ENCODE measurements at regions not wholly inside any gene's neighbourhood (a gene's known extent, or its start where the extent isn't known, plus 50 kb on each side); places are given as distances from the start of the nearest gene placed in this dataset.
A peak's percentile ranks its signal among the peaks of the same experiment; 100 is the strongest.

DNA sequence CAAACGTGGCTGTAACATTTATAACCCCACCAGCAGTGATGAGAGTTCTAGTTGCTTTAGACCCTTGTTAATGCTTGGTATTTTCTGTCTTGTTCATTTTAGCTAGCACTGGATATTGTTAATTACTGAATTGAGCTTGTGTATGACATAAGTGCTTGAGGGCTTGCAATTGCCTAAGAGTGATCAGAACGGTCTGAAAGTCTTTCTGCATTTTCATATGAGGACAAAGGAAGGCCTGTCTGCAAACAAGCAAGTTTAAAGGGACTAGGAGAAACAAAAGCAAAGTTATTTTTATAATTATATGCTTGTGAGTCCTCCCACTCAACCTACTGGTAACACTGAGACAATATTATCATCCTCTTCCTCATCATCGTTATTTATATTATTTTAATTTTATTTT, 305.5 kb upstream of the DUSP10 start:
- intact Hi-C loops (cut with DNase I), result no loop called here

DNA sequence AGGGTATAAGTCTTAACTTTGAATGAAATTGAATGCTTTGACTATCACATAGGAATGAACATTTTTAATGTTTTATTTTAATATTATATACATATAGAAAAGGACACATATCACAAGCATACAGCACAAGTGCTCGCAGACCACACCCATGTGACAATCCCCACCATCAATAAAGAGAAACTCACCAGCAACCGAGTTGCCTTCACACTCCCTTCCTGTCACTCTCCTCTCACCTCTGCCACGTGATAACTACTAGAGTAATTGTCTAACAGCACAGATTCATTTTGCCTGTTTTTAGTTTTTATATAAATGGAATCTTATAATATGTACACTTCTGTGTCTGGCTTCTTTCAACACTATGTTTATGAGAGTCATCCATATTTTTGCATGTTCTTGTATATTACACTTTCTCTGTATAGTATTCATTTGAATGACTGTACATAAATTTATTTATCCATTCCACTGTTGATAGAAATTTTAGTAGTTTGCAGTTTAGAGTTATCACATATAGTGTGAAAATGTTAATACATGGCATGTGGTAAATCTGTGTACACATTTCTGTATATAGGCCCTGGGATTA, 304.9 kb upstream of the DUSP10 start:
- ATAC-seq (ENCODE audit: low FRiP score), result no peak
- intact Hi-C loops (cut with DNase I), result no loop called here
- no peaks in the 10 kb centered on the region for H3K27me3 ChIP-seq (ENCODE audit: control insufficient read depth in 1 of 2, insufficient read depth in 2 of 2, low read length in 1 of 2)
- no peak overlapping the region for H3K27ac ChIP-seq (ENCODE audit: low read depth in 1 of 2, low read length in 2 of 2)
- H3K36me3 ChIP-seq (ENCODE audit: control insufficient read depth in 1 of 2, insufficient read depth in 2 of 2, low read length in 1 of 2), result no peaks in the 10 kb centered on the region
- H3K4me3 ChIP-seq (ENCODE audit: low read length in 2 of 2), result no peak overlapping the region
- no peaks in the 10 kb centered on the region for H3K4me1 ChIP-seq (ENCODE audit: control insufficient read depth in 1 of 2, insufficient read depth in 2 of 2, low read length in 2 of 2)
- 90% methylated on average over 3 of the region's 3 CpGs for WGBS, 2 donors
- no peak for DNase-seq
- H3K9me3 ChIP-seq (ENCODE audit: control insufficient read depth, low read length), result no peaks in the 10 kb centered on the region

More for the DNA sequence above, 305.5 kb upstream of the DUSP10 start:
- DNase-seq, result no peak
- H3K9me3 ChIP-seq (ENCODE audit: control insufficient read depth, low read length), result no peaks in the 10 kb centered on the region
- 66 to 68% methylated on average over 3 of the region's 3 CpGs for WGBS, 2 donors
- no peak for ATAC-seq (ENCODE audit: low FRiP score)
- no peak overlapping the region for H3K4me3 ChIP-seq (ENCODE audit: low read length in 2 of 2)
- no peaks in the 10 kb centered on the region for H3K36me3 ChIP-seq (ENCODE audit: control insufficient read depth in 1 of 2, insufficient read depth in 2 of 2, low read length in 1 of 2)
- H3K4me1 ChIP-seq (ENCODE audit: control insufficient read depth in 1 of 2, insufficient read depth in 2 of 2, low read length in 2 of 2), result no peaks in the 10 kb centered on the region
- no peaks in the 10 kb centered on the region for H3K27me3 ChIP-seq (ENCODE audit: control insufficient read depth in 1 of 2, insufficient read depth in 2 of 2, low read length in 1 of 2)
- H3K27ac ChIP-seq (ENCODE audit: low read depth in 1 of 2, low read length in 2 of 2), result no peak overlapping the region

DNA sequence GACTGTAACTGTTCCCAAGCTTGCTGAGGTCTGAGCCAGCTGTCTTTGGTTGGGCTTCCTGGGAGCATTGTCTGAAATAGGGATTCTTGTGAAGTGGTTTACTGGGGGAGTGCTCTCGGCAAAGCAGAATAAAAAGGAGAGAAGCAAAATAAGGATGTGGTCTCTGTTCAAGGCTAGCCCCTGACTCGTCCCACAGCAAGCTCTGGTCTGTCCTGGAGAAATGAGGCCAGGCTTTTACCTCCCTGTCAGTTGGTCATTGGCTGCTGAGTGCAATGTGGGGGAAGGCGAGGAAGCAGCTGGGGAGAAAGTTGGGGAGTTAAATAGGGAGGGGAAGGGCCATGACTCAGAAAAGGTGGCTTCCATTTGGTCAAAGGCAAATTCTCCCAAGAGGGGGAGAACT, 303.9 kb upstream of the DUSP10 start:
- Histone ChIP-seq H3K27ac (ENCODE audit: low read depth in 1 of 2, low read length in 2 of 2) (no peak overlapping the region), H3K4me1 (ENCODE audit: control insufficient read depth in 1 of 2, insufficient read depth in 2 of 2, low read length in 2 of 2) (no peaks in the 10 kb centered on the region), H3K27me3 (ENCODE audit: control insufficient read depth in 1 of 2, insufficient read depth in 2 of 2, low read length in 1 of 2) (no peaks in the 10 kb centered on the region), H3K9me3 (ENCODE audit: control insufficient read depth, low read length) (no peaks in the 10 kb centered on the region), H3K4me3 (ENCODE audit: low read length in 2 of 2) (no peak overlapping the region), H3K36me3 (ENCODE audit: control insufficient read depth in 1 of 2, insufficient read depth in 2 of 2, low read length in 1 of 2) (no peaks in the 10 kb centered on the region)
- DNase-seq, result no peak
- intact Hi-C loops (cut with DNase I), result no loop called here
- WGBS, 2 donors, result 93 to 95% methylated on average over 3 of the region's 3 CpGs
- ATAC-seq (ENCODE audit: low FRiP score), result no peak

DNA sequence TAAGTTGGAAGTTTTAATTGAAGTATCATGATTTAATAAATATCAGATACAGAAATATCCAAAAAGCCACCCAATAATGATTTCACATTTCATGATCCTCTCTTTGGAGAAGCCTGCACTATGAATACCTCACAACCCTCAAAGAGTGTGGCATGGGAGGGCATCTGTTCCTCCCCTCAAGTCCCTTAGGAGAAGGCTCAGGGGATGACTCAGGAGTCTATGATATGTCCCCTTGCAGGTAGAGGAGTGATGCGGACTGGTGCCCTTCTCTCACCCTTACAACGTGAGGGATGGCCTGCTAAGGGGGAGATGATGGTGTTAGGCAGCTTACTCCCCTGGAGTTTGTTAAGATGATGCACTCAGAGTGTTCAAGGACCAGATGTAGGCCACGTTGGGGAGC, 303.3 kb upstream of the DUSP10 start:
- intact Hi-C loops (cut with DNase I), result no loop called here

DNA sequence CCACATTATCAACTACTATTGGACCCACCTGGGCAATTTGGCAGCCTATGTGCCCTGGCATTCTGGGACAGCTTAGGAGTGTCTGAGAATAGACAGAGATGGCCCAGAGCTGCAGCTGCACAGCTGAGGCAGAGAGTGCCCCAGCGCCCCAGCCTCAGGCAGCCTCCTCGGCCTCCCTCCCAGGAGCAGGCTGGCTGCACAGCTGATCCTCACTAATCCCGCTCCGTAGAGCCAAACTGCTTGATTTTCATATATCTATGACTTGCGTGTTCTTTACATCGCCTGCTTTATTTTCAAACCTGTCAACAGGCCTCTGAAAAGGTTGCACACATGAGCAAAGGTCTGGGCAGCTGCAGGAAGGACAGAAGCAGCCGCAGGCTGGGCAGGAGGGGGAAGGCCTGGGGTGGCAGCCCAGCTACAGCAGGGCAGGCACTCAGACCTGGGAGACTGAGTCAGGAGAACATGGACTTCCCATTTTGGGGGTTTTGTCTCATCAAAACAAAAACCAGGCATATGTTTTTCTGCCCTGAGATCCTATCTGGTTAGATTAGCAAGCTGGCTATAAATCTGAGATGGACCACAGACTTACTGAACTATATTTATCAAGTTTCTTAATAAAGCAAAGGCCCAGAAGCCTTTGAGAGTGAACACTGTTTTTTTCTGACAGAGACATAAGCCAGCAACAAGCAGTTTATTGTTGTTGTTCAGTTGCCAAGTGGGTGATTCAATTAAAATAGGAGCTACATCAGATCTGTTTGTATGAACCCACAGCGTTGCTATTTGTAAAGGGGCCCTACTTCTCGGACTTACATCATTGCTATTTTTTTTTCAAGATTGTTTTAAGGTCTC, 301.8 kb upstream of the DUSP10 start:
- Histone ChIP-seq H3K4me1 (ENCODE audit: control insufficient read depth in 1 of 2, insufficient read depth in 2 of 2, low read length in 2 of 2) (no peaks in the 10 kb centered on the region), H3K27ac (ENCODE audit: low read depth in 1 of 2, low read length in 2 of 2) (peak overlapping the region; percentile 56 to 62), H3K4me3 (ENCODE audit: low read length in 2 of 2) (no peak overlapping the region), H3K27me3 (ENCODE audit: control insufficient read depth in 1 of 2, insufficient read depth in 2 of 2, low read length in 1 of 2) (no peaks in the 10 kb centered on the region), H3K9me3 (ENCODE audit: control insufficient read depth, low read length) (no peaks in the 10 kb centered on the region), H3K36me3 (ENCODE audit: control insufficient read depth in 1 of 2, insufficient read depth in 2 of 2, low read length in 1 of 2) (no peaks in the 10 kb centered on the region)
- intact Hi-C loops (cut with DNase I), result no loop called here
- 23 to 29% methylated on average over 9 of the region's 9 CpGs for WGBS, 2 donors
- ATAC-seq (ENCODE audit: low FRiP score), result peak; percentile 15
- DNase-seq, result no peak

More for the DNA sequence above, 303.3 kb upstream of the DUSP10 start:
- Histone ChIP-seq H3K27me3 (ENCODE audit: control insufficient read depth in 1 of 2, insufficient read depth in 2 of 2, low read length in 1 of 2) (no peaks in the 10 kb centered on the region), H3K4me1 (ENCODE audit: control insufficient read depth in 1 of 2, insufficient read depth in 2 of 2, low read length in 2 of 2) (no peaks in the 10 kb centered on the region), H3K9me3 (ENCODE audit: control insufficient read depth, low read length) (no peaks in the 10 kb centered on the region), H3K36me3 (ENCODE audit: control insufficient read depth in 1 of 2, insufficient read depth in 2 of 2, low read length in 1 of 2) (no peaks in the 10 kb centered on the region), H3K4me3 (ENCODE audit: low read length in 2 of 2) (no peak overlapping the region), H3K27ac (ENCODE audit: low read depth in 1 of 2, low read length in 2 of 2) (no peak overlapping the region)
- DNase-seq, result no peak
- ATAC-seq (ENCODE audit: low FRiP score), result no peak
- WGBS, 2 donors, result 94 to 97% methylated on average over 3 of the region's 3 CpGs

DNA sequence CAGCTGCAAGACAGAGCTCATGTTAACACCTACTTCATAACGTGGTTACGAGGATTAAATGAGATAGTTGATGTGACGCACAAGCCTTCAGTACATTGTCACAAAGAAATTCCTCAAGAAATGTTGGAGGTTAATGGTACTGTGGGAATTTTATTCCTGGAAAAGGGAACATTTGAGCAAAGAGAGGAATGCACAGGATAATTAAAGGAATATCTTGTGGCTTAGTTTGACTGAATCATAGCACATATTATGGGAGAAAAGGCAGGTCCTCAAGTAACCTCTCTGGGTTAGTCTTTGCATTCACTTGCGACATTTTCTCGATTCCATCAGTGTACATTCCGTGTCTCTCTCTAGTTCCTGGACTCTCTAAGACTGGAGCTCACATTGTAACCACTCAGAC, 300.2 kb upstream of the DUSP10 start:
- no peak overlapping the region for H3K27ac ChIP-seq (ENCODE audit: low read depth in 1 of 2, low read length in 2 of 2)
- DNase-seq (no peak), ATAC-seq (ENCODE audit: low FRiP score) (no peak)
- intact Hi-C loops (cut with DNase I), result no loop called here
- no peak overlapping the region for H3K4me3 ChIP-seq (ENCODE audit: low read length in 2 of 2)
- no peaks in the 10 kb centered on the region for H3K27me3 ChIP-seq (ENCODE audit: control insufficient read depth in 1 of 2, insufficient read depth in 2 of 2, low read length in 1 of 2)
- no peaks in the 10 kb centered on the region for H3K9me3 ChIP-seq (ENCODE audit: control insufficient read depth, low read length)
- 93 to 98% methylated on average over 6 of the region's 6 CpGs for WGBS, 2 donors
- H3K36me3 ChIP-seq (ENCODE audit: control insufficient read depth in 1 of 2, insufficient read depth in 2 of 2, low read length in 1 of 2), result no peaks in the 10 kb centered on the region
- no peaks in the 10 kb centered on the region for H3K4me1 ChIP-seq (ENCODE audit: control insufficient read depth in 1 of 2, insufficient read depth in 2 of 2, low read length in 2 of 2)

DNA sequence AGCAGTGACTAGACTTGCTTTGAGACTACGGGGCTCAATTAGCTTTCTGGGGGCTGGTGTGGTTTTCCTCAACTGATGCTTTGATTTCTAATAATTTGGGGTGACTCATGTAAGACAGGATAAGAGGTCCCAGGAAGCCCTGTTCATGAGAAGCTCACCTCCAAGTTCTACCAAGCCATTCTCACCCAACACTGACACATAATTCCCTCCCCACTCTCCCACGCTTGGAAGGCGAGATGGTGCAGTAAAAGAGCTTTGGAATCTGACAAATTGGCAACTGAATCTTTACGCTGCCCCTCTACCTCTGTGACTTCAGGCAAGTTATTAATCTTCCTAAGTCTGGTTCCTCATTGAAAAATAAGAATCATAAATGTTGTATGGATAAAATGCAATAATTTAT, 299.1 kb upstream of the DUSP10 start:
- Histone ChIP-seq H3K4me3 (ENCODE audit: low read length in 2 of 2) (no peak overlapping the region), H3K27ac (ENCODE audit: low read depth in 1 of 2, low read length in 2 of 2) (no peak overlapping the region), H3K9me3 (ENCODE audit: control insufficient read depth, low read length) (no peaks in the 10 kb centered on the region), H3K4me1 (ENCODE audit: control insufficient read depth in 1 of 2, insufficient read depth in 2 of 2, low read length in 2 of 2) (no peaks in the 10 kb centered on the region), H3K36me3 (ENCODE audit: control insufficient read depth in 1 of 2, insufficient read depth in 2 of 2, low read length in 1 of 2) (no peaks in the 10 kb centered on the region), H3K27me3 (ENCODE audit: control insufficient read depth in 1 of 2, insufficient read depth in 2 of 2, low read length in 1 of 2) (no peaks in the 10 kb centered on the region)
- WGBS, 2 donors, result 93 to 97% methylated on average over 4 of the region's 4 CpGs
- intact Hi-C loops (cut with DNase I), result no loop called here
- DNase-seq (no peak), ATAC-seq (ENCODE audit: low FRiP score) (no peak)

DNA sequence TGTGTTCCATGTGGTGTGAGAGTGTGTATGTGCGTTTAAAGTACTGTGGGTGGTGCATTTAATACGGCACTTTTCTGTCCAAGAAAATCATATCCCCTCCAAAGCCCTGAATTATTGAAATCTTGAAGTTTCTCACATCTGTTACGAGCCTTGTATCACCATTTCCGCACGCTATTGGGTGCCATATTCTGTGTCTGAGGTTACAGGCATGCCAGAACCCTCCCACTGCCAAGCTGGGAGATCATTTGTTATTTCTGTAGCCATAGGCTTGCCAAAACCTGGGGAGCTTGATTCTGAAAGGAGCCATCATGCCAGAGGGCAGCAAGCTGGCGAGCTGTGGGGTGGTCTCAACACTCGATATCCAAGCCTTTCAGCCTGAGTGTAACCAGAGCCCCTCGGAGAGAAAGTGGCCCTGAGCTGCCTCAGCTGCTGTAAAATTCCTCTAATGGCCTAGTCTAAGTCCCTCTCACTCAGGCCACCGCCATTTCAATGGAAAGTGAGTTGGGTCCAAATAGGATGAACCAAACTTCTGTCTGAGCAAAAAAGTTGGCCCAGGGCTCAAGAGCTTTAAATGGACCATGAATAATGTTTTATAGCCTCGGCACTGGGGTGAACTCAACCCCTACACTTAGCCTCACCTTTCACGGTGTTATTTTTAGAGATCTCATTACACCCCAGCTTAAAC, 298.4 kb upstream of the DUSP10 start:
- Histone ChIP-seq H3K9me3 (ENCODE audit: control insufficient read depth, low read length) (no peaks in the 10 kb centered on the region), H3K27ac (ENCODE audit: low read depth in 1 of 2, low read length in 2 of 2) (no peak overlapping the region), H3K4me1 (ENCODE audit: control insufficient read depth in 1 of 2, insufficient read depth in 2 of 2, low read length in 2 of 2) (no peaks in the 10 kb centered on the region), H3K36me3 (ENCODE audit: control insufficient read depth in 1 of 2, insufficient read depth in 2 of 2, low read length in 1 of 2) (no peaks in the 10 kb centered on the region), H3K27me3 (ENCODE audit: control insufficient read depth in 1 of 2, insufficient read depth in 2 of 2, low read length in 1 of 2) (no peaks in the 10 kb centered on the region), H3K4me3 (ENCODE audit: low read length in 2 of 2) (no peak overlapping the region)
- DNase-seq (no peak), ATAC-seq (ENCODE audit: low FRiP score) (no peak)
- intact Hi-C loops (cut with DNase I), result no loop called here
- WGBS, 2 donors, result 59 to 70% methylated on average over 11 of the region's 11 CpGs

DNA sequence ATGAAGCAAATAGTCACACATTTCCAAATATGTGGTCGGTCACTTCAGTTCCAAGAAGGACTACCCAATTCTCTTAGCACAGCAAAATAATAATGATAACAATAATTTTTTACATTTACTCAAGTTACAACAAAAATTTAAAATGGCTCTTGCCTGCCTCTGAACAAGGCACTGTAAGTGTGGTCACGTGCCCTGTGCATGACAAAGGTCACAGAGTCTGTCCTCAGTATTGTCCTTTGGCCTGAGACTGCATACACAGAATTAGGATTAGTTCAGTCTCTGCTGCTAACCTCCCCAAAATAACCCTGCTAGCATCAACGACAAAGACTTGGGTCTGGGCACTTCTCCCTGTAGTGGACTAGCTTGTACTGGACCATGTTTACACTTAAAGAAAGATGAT, 297.1 kb upstream of the DUSP10 start:
- WGBS, 2 donors, result 68 to 74% methylated on average over 3 of the region's 3 CpGs
- Histone ChIP-seq H3K36me3 (ENCODE audit: control insufficient read depth in 1 of 2, insufficient read depth in 2 of 2, low read length in 1 of 2) (no peaks in the 10 kb centered on the region), H3K4me3 (ENCODE audit: low read length in 2 of 2) (no peak overlapping the region), H3K27me3 (ENCODE audit: control insufficient read depth in 1 of 2, insufficient read depth in 2 of 2, low read length in 1 of 2) (no peaks in the 10 kb centered on the region), H3K27ac (ENCODE audit: low read depth in 1 of 2, low read length in 2 of 2) (no peak overlapping the region), H3K9me3 (ENCODE audit: control insufficient read depth, low read length) (no peaks in the 10 kb centered on the region), H3K4me1 (ENCODE audit: control insufficient read depth in 1 of 2, insufficient read depth in 2 of 2, low read length in 2 of 2) (no peaks in the 10 kb centered on the region)
- ATAC-seq (ENCODE audit: low FRiP score) (no peak), DNase-seq (no peak)
- intact Hi-C loops (cut with DNase I), result no loop called here
